ENCODE measurements at regions not wholly inside any gene's neighbourhood (a gene's known extent, or its start where the extent isn't known, plus 50 kb on each side); places are given as distances from the start of the nearest gene placed in this dataset.

DNA sequence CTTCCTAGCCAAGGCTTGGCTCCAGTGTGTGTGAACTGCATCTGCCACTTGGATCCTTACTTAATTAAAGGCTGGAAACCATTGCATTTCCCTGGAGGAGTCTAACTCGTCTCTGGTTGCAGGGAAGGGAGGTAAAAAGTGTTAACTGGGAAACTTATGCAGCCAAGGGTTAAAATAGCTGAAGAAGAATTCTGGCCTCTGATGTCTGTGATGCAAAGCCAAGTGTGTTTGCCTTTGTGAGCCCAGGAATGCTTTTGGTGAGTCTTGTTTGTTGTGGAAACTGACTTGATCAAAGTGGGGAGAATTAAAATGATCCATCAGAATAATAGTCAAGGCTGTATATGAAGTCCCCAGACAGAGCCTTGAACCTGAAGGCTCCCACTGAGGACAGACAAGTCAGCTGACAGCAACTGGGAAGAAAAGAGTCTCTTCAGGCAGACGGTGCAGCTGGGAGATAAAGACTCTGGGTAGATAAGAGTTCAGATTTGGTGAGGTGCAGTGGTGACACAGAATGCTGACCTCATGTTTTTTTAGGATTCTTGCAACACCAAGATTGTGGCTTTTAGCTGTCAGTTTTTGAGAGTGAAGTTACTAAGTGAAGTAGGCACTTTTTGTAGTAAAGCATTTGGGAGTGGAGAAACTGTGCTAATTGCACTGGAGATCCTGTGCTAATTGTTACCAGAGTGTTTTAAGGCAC, 59.5 kb upstream of the WLS start:
- DNase-seq: no peak

DNA sequence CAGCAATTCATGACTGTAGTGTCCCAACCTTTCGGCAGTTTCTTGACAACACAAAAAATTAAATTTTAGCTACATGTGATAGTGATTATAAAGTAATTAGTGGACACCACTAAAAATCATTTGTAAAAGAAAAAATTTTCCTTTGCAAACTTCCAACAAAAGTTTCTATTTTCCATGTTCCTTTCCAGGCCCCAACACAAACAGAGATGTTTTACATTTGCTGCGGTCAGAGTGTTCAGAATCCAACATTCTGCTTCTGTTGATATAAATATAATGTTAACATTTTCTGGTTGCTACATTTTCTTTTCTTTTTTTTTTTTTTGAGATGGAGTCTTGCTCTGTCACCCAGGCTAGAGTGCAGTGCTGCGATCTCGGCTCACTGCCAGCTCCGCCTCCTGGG, 54.9 kb upstream of the WLS start:
- DNase-seq: no peak

DNA sequence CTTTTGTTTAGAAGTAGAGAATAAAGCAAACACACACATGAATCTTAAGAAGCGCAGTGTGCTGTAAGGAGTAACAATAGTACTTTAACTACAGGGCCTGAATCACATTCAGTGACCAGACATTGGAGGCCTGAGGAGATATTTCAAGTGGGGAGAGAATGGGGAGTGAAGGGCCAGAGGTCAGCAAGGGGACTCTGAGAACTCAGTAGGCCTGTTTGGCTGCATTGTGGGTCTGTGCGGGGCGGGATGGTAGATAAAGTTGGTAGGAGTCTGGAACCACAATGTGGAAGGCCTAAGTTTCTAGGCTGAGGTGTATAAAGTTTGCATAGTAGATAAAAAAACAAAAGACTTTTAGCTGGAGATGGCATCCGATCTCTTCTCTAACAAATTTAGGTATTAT, 52.7 kb upstream of the WLS start:
- DNase-seq: no peak

DNA sequence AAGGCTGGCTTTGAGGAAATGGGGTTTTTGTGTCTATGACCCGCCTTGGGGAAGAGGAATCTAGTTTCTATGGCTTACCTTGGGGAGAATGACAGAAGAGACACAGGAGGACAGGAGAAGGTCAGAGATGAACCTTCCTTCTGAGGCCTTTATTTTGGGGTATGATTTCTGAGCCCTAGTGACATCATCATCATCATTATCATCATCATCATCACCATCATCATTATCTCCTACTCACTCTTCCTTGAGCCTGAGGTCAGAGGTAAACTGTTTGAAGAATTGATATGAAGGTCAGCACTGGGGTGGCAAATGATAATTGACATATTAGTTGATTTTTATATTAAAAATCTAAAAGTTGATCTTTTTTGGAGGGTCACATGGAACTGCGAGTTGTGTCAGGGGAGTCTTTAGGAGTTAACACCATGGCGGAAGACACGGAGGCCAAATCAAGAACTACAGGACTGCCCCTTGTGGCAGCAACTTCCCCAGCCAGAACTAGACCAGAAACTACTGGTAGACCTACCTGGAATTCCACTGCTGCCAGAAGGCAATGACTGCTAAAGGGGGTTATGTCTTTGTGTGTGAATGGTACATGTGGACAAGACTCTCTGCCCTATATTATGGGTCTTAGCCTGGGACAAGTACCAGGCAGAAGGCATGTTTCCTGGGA, 49.8 kb upstream of the WLS start:
- no peak for DNase-seq

All from NCI-H510A treated with DMSO at 0.1 percent for 48 hours (cell line).